NCI-H146 treated with DMSO at 0.1 percent for 48 hours (cell line): ENCODE measurements at regions not wholly inside any gene's neighbourhood (a gene's known extent, or its start where the extent isn't known, plus 50 kb on each side); places are given as distances from the start of the nearest gene placed in this dataset.
"Not testable (repeated sequence)": the region's sequence is repeated elsewhere in the genome, so short reads cannot be mapped to it uniquely, and the experiment has no call there.

Experiments
- DNase-seq: peaks from one replicate; lab custom pipeline; 2025; ENCODE audit not compliant: unreplicated experiment; lab: John Stamatoyannopoulos, UW

- no peak for DNase-seq
Measured at GRCh38 chr10:62696798-62697197, 107.7 kb upstream of the ADO start.

GRCh38 chr10:62699148-62699547 is 105.4 kb upstream of the ADO start:
- no peak for DNase-seq

GRCh38 chr10:62704121-62704520 is 100.4 kb upstream of the ADO start:
- DNase-seq, result not testable (repeated sequence)

GRCh38 chr10:62705789-62706188 is 98.7 kb upstream of the ADO start:
- DNase-seq, result no peak

GRCh38 chr10:62707810-62708209 is 96.7 kb upstream of the ADO start:
- DNase-seq, result no peak

- no peak for DNase-seq
Measured at GRCh38 chr10:62708569-62708968, 96.0 kb upstream of the ADO start.

- DNase-seq, result no peak
Measured at GRCh38 chr10:62709200-62709599, 95.3 kb upstream of the ADO start.

GRCh38 chr10:62710182-62710581 is 94.3 kb upstream of the ADO start:
- no peak for DNase-seq

GRCh38 chr10:62715383-62715782 is 89.1 kb upstream of the ADO start:
- no peak for DNase-seq

GRCh38 chr10:62718585-62718984 is 85.9 kb upstream of the ADO start:
- no peak for DNase-seq

- DNase-seq, result no peak
Measured at GRCh38 chr10:62719061-62719460, 85.5 kb upstream of the ADO start.

- no peak for DNase-seq
Measured at GRCh38 chr10:62721687-62722086, 82.8 kb upstream of the ADO start.

- no peak for DNase-seq
Measured at GRCh38 chr10:62723375-62723774, 81.1 kb upstream of the ADO start.

GRCh38 chr10:62724465-62724864 is 80.1 kb upstream of the ADO start:
- DNase-seq, result no peak

- DNase-seq, result no peak
Measured at GRCh38 chr10:62726142-62726541, 78.4 kb upstream of the ADO start.

GRCh38 chr10:62726638-62727037 is 77.9 kb upstream of the ADO start:
- DNase-seq, result no peak

GRCh38 chr10:62727934-62728333 is 76.6 kb upstream of the ADO start:
- no peak for DNase-seq

- DNase-seq, result no peak
Measured at GRCh38 chr10:62728479-62728878, 76.0 kb upstream of the ADO start.

- DNase-seq, result no peak
Measured at GRCh38 chr10:62732841-62733653, 71.5 kb upstream of the ADO start.

- no peak for DNase-seq
Measured at GRCh38 chr10:62733654-62734293, 70.7 kb upstream of the ADO start.

- no peak for DNase-seq
Measured at GRCh38 chr10:62734781-62735463, 69.6 kb upstream of the ADO start.
